Endothelial cell of hepatic sinusoid (primary cell): ENCODE measurements at regions not wholly inside any gene's neighbourhood (a gene's known extent, or its start where the extent isn't known, plus 50 kb on each side); places are given as distances from the start of the nearest gene placed in this dataset.
"Not testable (repeated sequence)": the region's sequence is repeated elsewhere in the genome, so short reads cannot be mapped to it uniquely, and the experiment has no call there.

Source experiments
- in situ Hi-C: cut with HindIII; loops from 2 replicates; pipeline ENCODE4 v1.10.0; 2017; ENCODE audit warnings: low sequenced_read_pairs

- in situ Hi-C loops, result loop anchor here (5.0 to 10.0 kb wide), 2 partner anchors 39 to 227 kb away; no protein-coding TSS in a partner anchor
Measured at GRCh38 chr6:79431537-79431933, 105.7 kb downstream of the LCA5 start.

GRCh38 chr6:79430913-79431536 is 106.2 kb downstream of the LCA5 start:
- in situ Hi-C loops, result loop anchor here (5.0 to 10.0 kb wide), 2 partner anchors 39 to 226 kb away; no protein-coding TSS in a partner anchor

- in situ Hi-C loops, result no loop called here
Measured at GRCh38 chr6:79427721-79428120, 109.5 kb downstream of the LCA5 start.

- in situ Hi-C loops, result no loop called here
Measured at GRCh38 chr6:79426625-79427278, 110.5 kb downstream of the LCA5 start.

- in situ Hi-C loops, result no loop called here
Measured at GRCh38 chr6:79425589-79426311, 111.5 kb downstream of the LCA5 start.

- in situ Hi-C loops, result no loop called here
Measured at GRCh38 chr6:79423216-79423615, 114.0 kb downstream of the LCA5 start.

GRCh38 chr6:79422666-79423065 is 114.6 kb downstream of the LCA5 start:
- in situ Hi-C loops, result no loop called here

GRCh38 chr6:79421707-79422484 is 115.3 kb downstream of the LCA5 start:
- in situ Hi-C loops, result no loop called here

- in situ Hi-C loops, result no loop called here
Measured at GRCh38 chr6:79421001-79421411, 116.2 kb downstream of the LCA5 start.

- in situ Hi-C loops, result no loop called here
Measured at GRCh38 chr6:79420054-79420453, 117.2 kb downstream of the LCA5 start.

GRCh38 chr6:79416931-79417330 is 120.3 kb downstream of the LCA5 start:
- in situ Hi-C loops, result no loop called here

GRCh38 chr6:79413562-79414002 is 123.6 kb downstream of the LCA5 start:
- in situ Hi-C loops, result no loop called here

- in situ Hi-C loops, result no loop called here
Measured at GRCh38 chr6:79410806-79411205, 126.4 kb downstream of the LCA5 start.

GRCh38 chr6:79408256-79408974 is 128.8 kb downstream of the LCA5 start:
- in situ Hi-C loops, result no loop called here

GRCh38 chr6:79404677-79405076 is 132.6 kb downstream of the LCA5 start:
- in situ Hi-C loops, result no loop called here

GRCh38 chr6:79404261-79404660 is 133.0 kb downstream of the LCA5 start:
- in situ Hi-C loops, result no loop called here

- in situ Hi-C loops, result no loop called here
Measured at GRCh38 chr6:79403563-79403962, 133.7 kb downstream of the LCA5 start.

- in situ Hi-C loops, result no loop called here
Measured at GRCh38 chr6:79403086-79403485, 134.1 kb downstream of the LCA5 start.

- in situ Hi-C loops, result no loop called here
Measured at GRCh38 chr6:79399499-79399898, 137.7 kb downstream of the LCA5 start.

- in situ Hi-C loops, result not testable (repeated sequence)
Measured at GRCh38 chr6:79398617-79399016, 138.6 kb downstream of the LCA5 start.
